Activated naive CD8-positive, alpha-beta T cell treated with anti-CD3 and anti-CD28 coated beads, Interleukin-2, amount 50 U/mL, for 16 hours (primary cell): ENCODE measurements at regions not wholly inside any gene's neighbourhood (a gene's known extent, or its start where the extent isn't known, plus 50 kb on each side); places are given as distances from the start of the nearest gene placed in this dataset.
"Not testable (repeated sequence)": the region's sequence is repeated elsewhere in the genome, so short reads cannot be mapped to it uniquely, and the experiment has no call there.

Experiments
- DNase-seq: peaks from one replicate; pipeline ENCODE4 v3.0.0-alpha.2; 2020; ENCODE audit warnings: low read depth, low spot score

GRCh38 chr1:83251687-83252086 is 747.2 kb downstream of the TTLL7 start:
- DNase-seq = not testable (repeated sequence)

GRCh38 chr1:83246780-83247179 is 752.2 kb downstream of the TTLL7 start:
- DNase-seq = not testable (repeated sequence)

GRCh38 chr1:83244832-83245231 is 754.1 kb downstream of the TTLL7 start:
- not testable (repeated sequence) for DNase-seq

- DNase-seq = not testable (repeated sequence)
Measured at GRCh38 chr1:83239568-83239967, 759.4 kb downstream of the TTLL7 start.

- DNase-seq = not testable (repeated sequence)
Measured at GRCh38 chr1:83238654-83239053, 760.3 kb downstream of the TTLL7 start.

GRCh38 chr1:83219788-83220187 is 779.1 kb downstream of the TTLL7 start:
- not testable (repeated sequence) for DNase-seq

GRCh38 chr1:83218036-83218716 is 780.8 kb downstream of the TTLL7 start:
- not testable (repeated sequence) for DNase-seq

- DNase-seq = not testable (repeated sequence)
Measured at GRCh38 chr1:83214317-83214716, 784.6 kb downstream of the TTLL7 start.

GRCh38 chr1:83213648-83214047 is 785.3 kb downstream of the TTLL7 start:
- DNase-seq = not testable (repeated sequence)

GRCh38 chr1:83212033-83212432 is 786.9 kb downstream of the TTLL7 start:
- not testable (repeated sequence) for DNase-seq

- DNase-seq = not testable (repeated sequence)
Measured at GRCh38 chr1:83208540-83208939, 790.4 kb downstream of the TTLL7 start.

- DNase-seq = not testable (repeated sequence)
Measured at GRCh38 chr1:83194610-83195009, 804.3 kb downstream of the TTLL7 start.

GRCh38 chr1:83182033-83182728 is 816.8 kb downstream of the TTLL7 start:
- not testable (repeated sequence) for DNase-seq

- not testable (repeated sequence) for DNase-seq
Measured at GRCh38 chr1:83180621-83181020, 818.3 kb downstream of the TTLL7 start.

GRCh38 chr1:83167634-83168033 is 831.3 kb downstream of the TTLL7 start:
- DNase-seq = not testable (repeated sequence)

GRCh38 chr1:83163879-83164475 is 835.0 kb downstream of the TTLL7 start:
- not testable (repeated sequence) for DNase-seq

GRCh38 chr1:83158924-83159323 is 840.0 kb downstream of the TTLL7 start:
- DNase-seq = not testable (repeated sequence)

- DNase-seq = not testable (repeated sequence)
Measured at GRCh38 chr1:83154306-83154705, 844.6 kb downstream of the TTLL7 start.

- DNase-seq = not testable (repeated sequence)
Measured at GRCh38 chr1:83151167-83151898, 847.6 kb downstream of the TTLL7 start.

- not testable (repeated sequence) for DNase-seq
Measured at GRCh38 chr1:83150479-83150878, 848.5 kb downstream of the TTLL7 start.

GRCh38 chr1:83145820-83146219 is 853.1 kb downstream of the TTLL7 start:
- DNase-seq = not testable (repeated sequence)

GRCh38 chr1:83142802-83143201 is 856.1 kb downstream of the TTLL7 start:
- DNase-seq = not testable (repeated sequence)
